KOPT-K1 (cell line): ENCODE measurements at regions not wholly inside any gene's neighbourhood (a gene's known extent, or its start where the extent isn't known, plus 50 kb on each side); places are given as distances from the start of the nearest gene placed in this dataset.
"Not testable (repeated sequence)": the region's sequence is repeated elsewhere in the genome, so short reads cannot be mapped to it uniquely, and the experiment has no call there.

ENCODE experiments used
- H3K27ac ChIP-seq: fragments of 200-600 bp; sonication (generic); 2 replicates; pipeline ENCODE4 v1.5.1; 2016; ENCODE audit warnings: antibody characterized with exemption, mild to moderate bottlenecking, low read depth, low read length; ENCODE audit not compliant: poor library complexity, severe bottlenecking
- H3K36me3 ChIP-seq: fragments of 200-600 bp; sonication (generic); 2 replicates; pipeline ENCODE4 v1.5.1; 2017; ENCODE audit warnings: antibody characterized with exemption, mild to moderate bottlenecking, low read length, moderate library complexity; ENCODE audit not compliant: insufficient read depth
- H3K9me3 ChIP-seq: fragments of 200-600 bp; sonication (generic); 2 replicates; pipeline ENCODE4 v1.5.1; 2017; ENCODE audit warnings: antibody characterized with exemption, low read length, mild to moderate bottlenecking; ENCODE audit not compliant: insufficient read depth, poor library complexity, severe bottlenecking

- H3K36me3 ChIP-seq: no peaks in the 10 kb centered on the region
- no peaks in the 10 kb centered on the region for H3K9me3 ChIP-seq
- no peak overlapping the region for H3K27ac ChIP-seq
These were observed 225.0 kb upstream of the ACVR2A start for GRCh38 chr2:147619808-147620207.

GRCh38 chr2:147615726-147616125 lies 229.1 kb upstream of the ACVR2A start:
- Histone ChIP-seq H3K27ac (no peak overlapping the region), H3K9me3 (no peaks in the 10 kb centered on the region), H3K36me3 (no peaks in the 10 kb centered on the region)

- H3K36me3 ChIP-seq: no peaks in the 10 kb centered on the region
- no peaks in the 10 kb centered on the region for H3K9me3 ChIP-seq
- no peak overlapping the region for H3K27ac ChIP-seq
These were observed 229.8 kb upstream of the ACVR2A start for GRCh38 chr2:147614979-147615470.

DNA sequence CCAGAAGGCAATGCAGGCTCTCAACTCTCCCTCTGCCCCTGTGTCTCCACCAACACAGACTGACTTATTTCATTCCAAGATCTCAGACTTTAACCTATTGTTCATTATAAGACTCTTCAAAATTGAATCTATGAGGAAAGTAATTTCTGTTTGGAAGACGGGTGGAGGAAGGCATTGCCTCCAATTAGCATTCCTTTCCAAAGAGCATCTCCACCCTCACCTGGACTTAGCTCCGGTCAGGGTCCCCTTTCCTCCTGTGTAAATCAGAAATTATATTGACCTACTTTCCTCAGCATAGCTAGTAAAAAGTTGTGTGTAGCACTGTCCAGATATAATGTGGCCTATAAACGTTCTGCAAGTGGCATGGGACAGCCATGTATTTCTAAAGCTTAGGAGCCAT lies 230.4 kb upstream of the ACVR2A start:
- Histone ChIP-seq H3K27ac (no peak overlapping the region), H3K9me3 (no peaks in the 10 kb centered on the region)

GRCh38 chr2:147610496-147611040 lies 234.3 kb upstream of the ACVR2A start:
- Histone ChIP-seq H3K9me3 (no peaks in the 10 kb centered on the region), H3K36me3 (no peaks in the 10 kb centered on the region), H3K27ac (no peak overlapping the region)

More for the DNA sequence above, 230.4 kb upstream of the ACVR2A start:
- no peaks in the 10 kb centered on the region for H3K36me3 ChIP-seq

- H3K27ac ChIP-seq: no peak overlapping the region
- no peaks in the 10 kb centered on the region for H3K36me3 ChIP-seq
- no peaks in the 10 kb centered on the region for H3K9me3 ChIP-seq
These were observed 235.5 kb upstream of the ACVR2A start for GRCh38 chr2:147609301-147609700.

- H3K9me3 ChIP-seq: no peaks in the 10 kb centered on the region
- no peaks in the 10 kb centered on the region for H3K36me3 ChIP-seq
- H3K27ac ChIP-seq: no peak overlapping the region
These were observed 237.4 kb upstream of the ACVR2A start for GRCh38 chr2:147607379-147607778.

DNA sequence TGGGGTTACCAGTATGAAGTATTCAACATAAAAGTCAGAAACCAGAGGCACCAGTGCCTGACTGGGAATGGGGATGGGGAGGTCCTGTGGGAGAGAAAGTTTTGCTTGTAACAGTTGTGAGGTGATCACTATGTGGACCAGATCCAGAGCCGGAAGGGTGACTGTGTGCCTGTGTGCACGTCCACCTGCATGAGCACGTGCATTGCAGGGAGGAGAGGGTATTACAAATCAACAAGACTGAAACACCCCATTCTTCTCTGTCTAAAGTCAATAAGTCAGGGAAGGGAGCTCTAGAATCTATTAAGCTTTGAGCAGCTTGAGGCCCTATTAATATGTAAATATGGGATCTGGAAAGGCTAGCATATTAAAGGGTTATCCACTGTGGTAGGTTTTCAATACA lies 241.0 kb upstream of the ACVR2A start:
- no peak overlapping the region for H3K27ac ChIP-seq
- no peaks in the 10 kb centered on the region for H3K9me3 ChIP-seq
- no peaks in the 10 kb centered on the region for H3K36me3 ChIP-seq

DNA sequence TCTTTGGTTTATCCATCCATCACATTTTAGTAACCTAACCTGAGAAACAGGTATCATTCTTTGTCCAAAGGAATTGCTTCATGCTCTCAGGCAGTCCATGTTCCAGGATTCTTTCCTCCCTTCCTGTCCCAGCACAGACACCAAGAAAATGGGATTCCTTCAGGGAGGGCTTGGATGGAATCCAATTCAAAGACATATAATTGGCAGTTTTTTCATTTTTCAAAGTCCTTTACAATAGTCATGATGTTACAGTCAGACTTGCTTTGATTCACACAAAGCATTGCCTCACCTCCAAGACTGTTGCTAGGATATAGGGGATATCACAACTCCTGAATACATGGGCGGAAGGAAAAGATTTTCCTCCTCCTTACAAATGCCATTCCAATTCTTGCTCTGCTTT lies 241.4 kb upstream of the ACVR2A start:
- Histone ChIP-seq H3K27ac (no peak overlapping the region), H3K36me3 (no peaks in the 10 kb centered on the region), H3K9me3 (no peaks in the 10 kb centered on the region)

DNA sequence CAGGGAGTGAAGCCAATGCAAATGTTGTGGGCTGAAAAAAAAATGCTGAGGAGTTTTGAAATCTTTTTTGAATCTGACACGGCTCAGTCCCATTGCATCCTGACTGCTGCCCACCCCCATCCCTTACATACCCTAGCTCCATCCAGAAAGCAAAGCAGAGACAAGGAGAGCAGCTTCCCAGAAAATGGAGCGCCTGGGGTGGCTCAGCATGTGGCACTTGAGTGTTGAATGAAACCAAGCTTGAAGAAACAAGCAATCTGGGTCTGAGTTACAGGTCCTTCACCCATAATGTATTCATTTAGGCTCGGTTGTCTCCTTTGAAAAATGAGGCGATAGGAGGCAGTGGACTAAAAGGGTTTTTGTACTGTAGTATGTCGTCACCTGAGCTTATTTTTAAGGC lies 244.2 kb upstream of the ACVR2A start:
- Histone ChIP-seq H3K36me3 (no peaks in the 10 kb centered on the region), H3K27ac (no peak overlapping the region), H3K9me3 (no peaks in the 10 kb centered on the region)

GRCh38 chr2:147600223-147600622 lies 244.6 kb upstream of the ACVR2A start:
- Histone ChIP-seq H3K9me3 (no peaks in the 10 kb centered on the region), H3K27ac (no peak overlapping the region), H3K36me3 (no peaks in the 10 kb centered on the region)

- H3K9me3 ChIP-seq: no peaks in the 10 kb centered on the region
- no peaks in the 10 kb centered on the region for H3K36me3 ChIP-seq
- no peak overlapping the region for H3K27ac ChIP-seq
These were observed 249.6 kb upstream of the ACVR2A start for GRCh38 chr2:147595200-147595599.

- H3K27ac ChIP-seq: no peak overlapping the region
- H3K36me3 ChIP-seq: no peaks in the 10 kb centered on the region
- no peaks in the 10 kb centered on the region for H3K9me3 ChIP-seq
These were observed 250.8 kb upstream of the ACVR2A start for GRCh38 chr2:147594038-147594437.

DNA sequence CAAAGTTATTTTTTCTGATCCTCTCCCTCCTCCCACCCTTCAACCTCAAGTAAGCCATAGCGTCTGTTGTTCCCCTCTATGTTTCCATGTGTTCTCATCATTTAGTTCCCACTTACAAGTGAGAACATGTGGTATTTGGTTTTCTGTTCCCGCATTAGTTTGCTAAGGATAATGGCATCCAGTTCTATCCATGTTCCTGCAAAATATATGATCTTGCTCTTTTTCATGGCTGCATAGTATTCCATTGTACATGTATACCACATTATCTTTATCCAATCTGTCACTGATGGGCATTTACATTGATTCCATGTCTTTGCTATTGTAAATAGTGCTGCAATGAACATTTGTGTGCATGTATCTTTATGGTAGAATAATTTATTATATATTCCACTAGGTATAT lies 252.0 kb upstream of the ACVR2A start:
- H3K9me3 ChIP-seq, H3K27ac ChIP-seq, H3K36me3 ChIP-seq: not testable (repeated sequence)

- H3K36me3 ChIP-seq: no peaks in the 10 kb centered on the region
- H3K27ac ChIP-seq: no peak overlapping the region
- H3K9me3 ChIP-seq: no peaks in the 10 kb centered on the region
These were observed 255.7 kb upstream of the ACVR2A start for GRCh38 chr2:147589127-147589526.

DNA sequence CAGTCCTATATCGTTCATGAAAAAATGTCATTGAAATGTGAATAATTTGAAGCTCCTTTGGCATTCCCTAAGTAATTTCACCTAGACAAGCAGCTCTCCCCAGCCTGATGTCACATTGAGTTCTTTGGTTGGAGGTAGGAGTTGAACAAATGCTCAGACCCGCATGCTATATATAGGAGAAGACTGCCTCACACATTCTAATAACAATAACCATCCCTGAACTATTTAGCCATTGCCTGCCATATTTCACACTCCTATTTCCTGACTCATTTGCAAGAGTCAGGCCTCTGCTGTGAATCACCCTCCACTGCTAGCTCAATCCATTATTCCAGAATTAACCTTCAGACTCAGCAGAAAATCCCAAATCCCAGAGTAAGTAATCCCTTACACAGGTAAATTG lies 256.6 kb upstream of the ACVR2A start:
- Histone ChIP-seq H3K36me3 (no peaks in the 10 kb centered on the region), H3K9me3 (no peaks in the 10 kb centered on the region), H3K27ac (no peak overlapping the region)
